Sigmoid colon (tissue), 6 donors: ENCODE measurements at regions not wholly inside any gene's neighbourhood (a gene's known extent, or its start where the extent isn't known, plus 50 kb on each side); places are given as distances from the start of the nearest gene placed in this dataset.

Experiments
- DNase-seq: peaks from one replicate; pipeline ENCODE4 v3.0.0-alpha.2; 2019
- H3K27ac ChIP-seq, 4 donors: fragments of 200-600 bp; sonication (generic); one replicate each; pipeline ENCODE4 v1.5.1; 2016 to 2019; ENCODE audit warnings: mild to moderate bottlenecking in 1 of 4
- H3K27me3 ChIP-seq, 3 donors: fragments of 200-600 bp; sonication (generic); one replicate each; pipeline ENCODE4 v1.5.1; 2019; ENCODE audit warnings: mild to moderate bottlenecking in 1 of 3
- H3K36me3 ChIP-seq, 4 donors: fragments of 200-600 bp; sonication (generic); one replicate each; pipeline ENCODE4 v1.5.1; 2016 to 2019
- H3K4me1 ChIP-seq, 4 donors: fragments of 200-600 bp; sonication (generic); one replicate each; pipeline ENCODE4 v1.5.1; 2017 to 2019
- H3K4me3 ChIP-seq, 4 donors: fragments of 200-600 bp; sonication (generic); one replicate each; pipeline ENCODE4 v1.5.1; 2017 to 2019; ENCODE audit warnings: mild to moderate bottlenecking in 2 of 4, moderate library complexity in 1 of 4
- H3K9me3 ChIP-seq, 4 donors: fragments of 200-600 bp in 3 of 4; sonication (generic) in 3 of 4; one replicate each; pipeline versions ENCODE4 v1.5.1 to v1.6.1; 2013 to 2019
- EP300 ChIP-seq, 4 donors: sonication (generic); formaldehyde crosslinking; IDR thresholded peaks; one replicate each; pipeline ENCODE4 v1.6.1; 2017; ENCODE audit warnings: antibody characterized with exemption in 4 of 4
- POLR2A ChIP-seq, 2 donors: fragments of 450-650 bp; IDR thresholded peaks; one replicate each; pipeline ENCODE4 v1.6.1; 2016; ENCODE audit warnings: antibody characterized with exemption in 2 of 2, mild to moderate bottlenecking in 2 of 2, moderate library complexity in 2 of 2
- POLR2AphosphoS5 ChIP-seq, 4 donors: sonication (generic); formaldehyde crosslinking; IDR thresholded peaks; one replicate each; pipeline ENCODE4 v1.6.1; 2017; ENCODE audit warnings: antibody characterized with exemption in 4 of 4
- WGBS, 2 donors: extraction: QIAGEN DNeasy Blood & Tissue Kit; methylation state at CpG; one replicate each; pipeline ENCODE4 v1.1.7; 2013; 5-methylcytosine and 5-hydroxymethylcytosine counted together
- intact Hi-C: fragments of 100-400 bp; cut with DNase I; formaldehyde crosslinking; loops from one replicate; pipeline ENCODE4 v1.15.1; 2023
- TF ChIP-seq, protein P1 (sequence below), 4 experiments: fragments of 450-650 bp in 3 of 4; fragments of 200-600 bp in 1 of 4; IDR thresholded peaks; one replicate each; pipeline ENCODE4 v1.5.1; 2016 to 2019; ENCODE audit warnings: antibody characterized with exemption in 4 of 4, mild to moderate bottlenecking in 3 of 4, moderate library complexity in 2 of 4
- donor health status: healthy with polysubstance abuse.
- donor health status: healthy.

DNA sequence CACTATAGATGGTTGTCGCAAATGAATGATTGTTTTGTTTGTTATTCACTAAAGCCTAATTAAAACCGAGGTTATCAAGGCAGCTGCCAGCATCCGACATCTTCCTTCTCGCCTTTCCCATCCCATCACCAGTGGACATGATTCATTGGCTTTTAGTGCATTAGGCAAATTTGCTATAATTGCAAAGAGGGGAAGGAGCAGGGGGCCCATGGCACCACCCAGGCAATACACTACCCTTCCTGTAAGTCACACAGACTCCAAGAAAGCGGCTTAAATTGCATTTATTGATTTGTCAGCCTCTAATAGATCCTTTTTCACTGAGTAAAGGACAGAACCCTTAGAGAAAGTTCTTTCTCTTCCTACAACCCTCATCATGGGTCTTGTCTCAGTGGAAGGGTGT lies 169.2 kb upstream of the NCAM1 start:
- WGBS, 2 donors = 85 to 88% methylated on average over 5 of the region's 5 CpGs
- intact Hi-C loops = no loop called here

DNA sequence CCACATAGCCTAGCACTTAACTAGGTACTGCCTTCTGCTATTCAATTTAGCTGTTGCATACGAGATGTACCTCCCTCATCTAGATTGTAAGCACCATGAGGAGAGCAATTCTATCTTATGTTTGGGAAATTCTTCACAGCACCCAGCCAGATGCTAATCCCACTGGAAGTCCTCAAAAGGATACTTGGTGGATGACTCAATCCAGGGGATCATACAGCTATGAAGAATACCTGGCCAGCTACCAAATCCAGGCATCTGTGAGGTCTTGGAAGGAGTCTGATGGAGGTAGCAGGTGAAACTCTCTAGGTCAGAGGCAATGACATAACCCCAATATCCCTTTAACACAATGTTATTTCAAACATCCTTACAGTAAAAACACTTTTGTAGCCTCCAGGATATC lies 167.8 kb upstream of the NCAM1 start:
- H3K27ac ChIP-seq = peak overlapping the region in 3 of 4 donors; percentile 67 to 75 (median 67)

More for the DNA sequence above, 169.2 kb upstream of the NCAM1 start:
- H3K36me3 ChIP-seq = no peaks in the 10 kb centered on the region
- peaks cover 0 to 42% (median 38%) of the 10 kb centered on the region in 4 donors for H3K4me1 ChIP-seq
- no peaks in the 10 kb centered on the region for H3K9me3 ChIP-seq
- TF ChIP-seq POLR2A (IDR thresholded peaks at IDR 0.05) = no peak
- TF ChIP-seq, protein P1, sequence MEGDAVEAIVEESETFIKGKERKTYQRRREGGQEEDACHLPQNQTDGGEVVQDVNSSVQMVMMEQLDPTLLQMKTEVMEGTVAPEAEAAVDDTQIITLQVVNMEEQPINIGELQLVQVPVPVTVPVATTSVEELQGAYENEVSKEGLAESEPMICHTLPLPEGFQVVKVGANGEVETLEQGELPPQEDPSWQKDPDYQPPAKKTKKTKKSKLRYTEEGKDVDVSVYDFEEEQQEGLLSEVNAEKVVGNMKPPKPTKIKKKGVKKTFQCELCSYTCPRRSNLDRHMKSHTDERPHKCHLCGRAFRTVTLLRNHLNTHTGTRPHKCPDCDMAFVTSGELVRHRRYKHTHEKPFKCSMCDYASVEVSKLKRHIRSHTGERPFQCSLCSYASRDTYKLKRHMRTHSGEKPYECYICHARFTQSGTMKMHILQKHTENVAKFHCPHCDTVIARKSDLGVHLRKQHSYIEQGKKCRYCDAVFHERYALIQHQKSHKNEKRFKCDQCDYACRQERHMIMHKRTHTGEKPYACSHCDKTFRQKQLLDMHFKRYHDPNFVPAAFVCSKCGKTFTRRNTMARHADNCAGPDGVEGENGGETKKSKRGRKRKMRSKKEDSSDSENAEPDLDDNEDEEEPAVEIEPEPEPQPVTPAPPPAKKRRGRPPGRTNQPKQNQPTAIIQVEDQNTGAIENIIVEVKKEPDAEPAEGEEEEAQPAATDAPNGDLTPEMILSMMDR (IDR thresholded peaks at IDR 0.05) = no peak
- no peak for TF ChIP-seq POLR2AphosphoS5 (IDR thresholded peaks at IDR 0.05)
- TF ChIP-seq EP300 (IDR thresholded peaks at IDR 0.05) = no peak
- no peaks in the 10 kb centered on the region for H3K27me3 ChIP-seq
- DNase-seq = no peak
- H3K4me3 ChIP-seq = no peak overlapping the region
- no peak overlapping the region for H3K27ac ChIP-seq

DNA sequence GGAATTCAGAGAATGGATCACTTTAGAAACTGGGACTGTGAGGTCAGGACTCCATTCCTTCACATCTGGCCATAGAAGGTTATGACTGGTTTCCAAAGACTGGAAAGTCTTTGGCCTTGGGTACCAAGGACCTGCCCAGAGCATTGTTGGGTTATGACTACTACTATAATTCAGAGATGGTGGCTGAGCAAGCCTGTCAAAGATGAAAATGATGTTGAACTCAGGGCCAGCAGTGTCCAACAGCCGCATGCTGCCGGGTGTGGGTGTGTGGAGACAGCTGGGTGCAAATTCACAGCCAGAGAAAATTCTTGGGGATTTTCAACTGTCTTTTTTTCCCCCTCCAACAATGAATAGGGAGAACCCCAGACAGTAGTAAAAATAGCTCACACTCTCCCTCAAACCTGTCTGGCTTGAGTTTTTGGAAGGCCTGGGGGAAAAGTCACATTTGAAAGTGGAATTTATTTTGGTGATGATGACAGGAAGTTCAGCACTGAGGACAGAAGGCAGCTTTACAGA lies 166.8 kb upstream of the NCAM1 start:
- H3K27me3 ChIP-seq = no peaks in the 10 kb centered on the region
- peak in 2 of 4 donors; percentile 31 to 45 for TF ChIP-seq POLR2AphosphoS5 (IDR thresholded peaks at IDR 0.05)
- TF ChIP-seq EP300 (IDR thresholded peaks at IDR 0.05) = no peak
- H3K4me3 ChIP-seq = no peak overlapping the region
- H3K27ac ChIP-seq = peak overlapping the region; percentile 67 to 75 (median 67)
- no peaks in the 10 kb centered on the region for H3K36me3 ChIP-seq
- intact Hi-C loops = no loop called here
- peaks cover 0 to 44% (median 35%) of the 10 kb centered on the region in 4 donors for H3K4me1 ChIP-seq
- 62 to 85% methylated on average over 2 of the region's 2 CpGs for WGBS, 2 donors
- DNase-seq = no peak
- no peaks in the 10 kb centered on the region for H3K9me3 ChIP-seq

More for the DNA sequence above, 167.8 kb upstream of the NCAM1 start:
- peaks cover 0 to 47% (median 37%) of the 10 kb centered on the region in 4 donors for H3K4me1 ChIP-seq
- no peaks in the 10 kb centered on the region for H3K36me3 ChIP-seq
- no peak overlapping the region for H3K4me3 ChIP-seq
- DNase-seq = no peak
- H3K9me3 ChIP-seq = no peaks in the 10 kb centered on the region
- intact Hi-C loops = no loop called here
- WGBS, 2 donors = 71 to 86% methylated on average over 1 of the region's 1 CpG
- H3K27me3 ChIP-seq = no peaks in the 10 kb centered on the region
- no peak for TF ChIP-seq EP300 (IDR thresholded peaks at IDR 0.05)
- no peak for TF ChIP-seq POLR2AphosphoS5 (IDR thresholded peaks at IDR 0.05)
- TF ChIP-seq, protein P1 (IDR thresholded peaks at IDR 0.05) = no peak
- no peak for TF ChIP-seq POLR2A (IDR thresholded peaks at IDR 0.05)

DNA sequence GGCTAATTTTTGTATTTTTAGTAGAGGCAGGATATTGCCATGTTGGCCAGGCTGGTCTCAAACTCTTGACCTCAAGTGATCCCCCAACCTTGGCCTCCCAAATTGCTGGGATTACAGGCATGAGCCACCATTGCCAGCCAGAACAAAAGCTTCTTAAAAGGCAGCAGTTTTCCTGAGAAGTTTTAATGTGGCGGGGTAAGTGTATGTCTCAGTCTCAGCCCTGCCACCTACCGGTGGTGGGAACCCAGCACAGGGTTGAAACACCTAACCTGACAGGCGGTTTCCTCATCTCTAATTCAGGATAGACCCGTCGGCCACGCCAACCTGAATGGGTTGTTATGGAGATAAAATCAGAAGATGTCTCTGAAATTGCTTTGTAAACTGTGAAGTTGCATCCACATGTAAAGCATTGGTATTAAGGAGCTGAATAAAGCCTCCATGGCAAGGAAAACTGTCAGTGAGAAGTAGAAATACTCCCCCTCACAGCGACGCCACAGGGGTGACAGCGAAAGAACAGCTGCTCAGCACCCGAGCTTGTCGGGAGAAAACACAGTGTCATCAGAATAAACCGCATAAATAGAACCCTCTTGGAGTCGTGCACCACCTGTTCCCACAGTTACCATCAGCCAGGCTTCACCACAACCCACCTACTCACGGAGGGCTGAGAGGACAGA lies 165.9 kb upstream of the NCAM1 start:
- DNase-seq = no peak
- 70 to 71% methylated on average over 14 of the region's 14 CpGs for WGBS, 2 donors
- TF ChIP-seq, protein P1 (IDR thresholded peaks at IDR 0.05) = peak in 3 of 4 experiments; percentile 46 to 65 (median 57)
- no peak for TF ChIP-seq POLR2A (IDR thresholded peaks at IDR 0.05)
- no peak for TF ChIP-seq POLR2AphosphoS5 (IDR thresholded peaks at IDR 0.05)
- no peak for TF ChIP-seq EP300 (IDR thresholded peaks at IDR 0.05)
- peak overlapping the region; percentile 67 to 75 (median 67) for H3K27ac ChIP-seq
- no peaks in the 10 kb centered on the region for H3K9me3 ChIP-seq
- peaks cover 0 to 44% (median 35%) of the 10 kb centered on the region in 4 donors for H3K4me1 ChIP-seq
- intact Hi-C loops = loop anchor here (5.0 kb wide), 3 partner anchors 167 to 317 kb away; partner anchors contain the start of gene NCAM1
- no peak overlapping the region for H3K4me3 ChIP-seq
- no peaks in the 10 kb centered on the region for H3K27me3 ChIP-seq
- H3K36me3 ChIP-seq = no peaks in the 10 kb centered on the region

DNA sequence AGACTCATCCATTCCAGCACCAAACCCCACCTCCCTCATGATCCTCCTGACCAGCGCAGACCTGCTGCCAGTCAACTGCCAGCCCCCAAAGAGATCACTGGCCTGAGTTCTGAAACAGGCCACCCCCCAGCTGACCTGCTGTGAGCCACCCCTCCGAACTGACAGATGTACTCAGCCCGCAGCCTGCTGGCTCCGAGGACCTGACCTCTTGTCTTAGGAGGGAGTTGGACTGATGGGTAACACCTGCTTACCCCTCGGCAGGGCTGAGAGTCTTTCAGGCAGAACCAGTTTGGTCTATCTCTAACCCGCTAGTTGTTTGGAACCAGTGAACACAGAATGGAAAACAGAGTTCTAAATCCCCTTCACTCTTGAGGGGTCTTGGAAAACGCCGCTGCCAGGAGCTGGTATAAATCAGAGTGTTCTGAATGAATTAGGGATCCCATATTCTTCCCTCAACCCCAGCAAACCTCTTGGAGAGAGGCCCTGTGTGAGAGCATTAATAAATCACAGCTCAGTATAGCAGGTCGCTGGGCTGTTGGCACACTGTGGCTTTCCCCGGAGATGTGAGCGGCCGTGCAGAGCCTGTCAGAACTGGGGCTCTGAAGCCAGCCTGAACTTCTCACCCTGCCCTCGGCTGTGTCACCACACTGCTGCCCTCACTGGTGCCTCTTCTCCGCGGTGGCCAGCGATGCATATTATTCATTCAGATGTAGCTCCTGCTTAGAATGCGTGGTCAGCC lies 165.1 kb upstream of the NCAM1 start:
- Histone ChIP-seq H3K36me3 (no peaks in the 10 kb centered on the region), H3K4me3 (no peak overlapping the region), H3K9me3 (no peaks in the 10 kb centered on the region), H3K27me3 (no peaks in the 10 kb centered on the region), H3K4me1 (peaks cover 0 to 44% (median 39%) of the 10 kb centered on the region in 4 donors), H3K27ac (peak overlapping the region; percentile 67 to 75 (median 67))
- DNase-seq = peak; percentile 73
- intact Hi-C loops = loop anchor here (5.0 kb wide), 3 partner anchors 166 to 316 kb away; partner anchors contain the start of gene NCAM1
- TF ChIP-seq POLR2A (IDR thresholded peaks at IDR 0.05) = no peak
- TF ChIP-seq POLR2AphosphoS5 (IDR thresholded peaks at IDR 0.05) = peak in 1 of 4 donors; percentile 8
- 67 to 68% methylated on average over 17 of the region's 17 CpGs for WGBS, 2 donors
